ENCODE measurements at regions not wholly inside any gene's neighbourhood (a gene's known extent, or its start where the extent isn't known, plus 50 kb on each side); places are given as distances from the start of the nearest gene placed in this dataset.

- Histone ChIP-seq H3K36me3 (ENCODE audit: control insufficient read depth in 2 of 2, insufficient read depth in 2 of 2, low read length in 1 of 2) (no peaks in the 10 kb centered on the region), H3K27me3 (ENCODE audit: control insufficient read depth in 1 of 2, insufficient read depth in 2 of 2, low read length in 2 of 2) (no peaks in the 10 kb centered on the region), H3K27ac (ENCODE audit: low read depth in 2 of 2, low read length in 1 of 2) (no peak overlapping the region), H3K4me1 (ENCODE audit: control insufficient read depth in 2 of 2, insufficient read depth in 2 of 2, low read length in 1 of 2) (no peaks in the 10 kb centered on the region), H3K9me3 (ENCODE audit: control insufficient read depth in 2 of 2, insufficient read depth in 1 of 2, low read depth in 1 of 2, low read length in 1 of 2) (peaks cover 0 to 3% of the 10 kb centered on the region in 2 donors), H3K4me3 (ENCODE audit: low read depth in 1 of 2, low read length in 2 of 2) (no peak overlapping the region)
- 67 to 71% methylated on average over 3 of the region's 3 CpGs for WGBS, 2 donors
These were observed 174.8 kb downstream of the EN1 start for GRCh38 chr2:118672571-118673158.

- no peaks in the 10 kb centered on the region for H3K27me3 ChIP-seq (ENCODE audit: control insufficient read depth in 1 of 2, insufficient read depth in 2 of 2, low read length in 2 of 2)
- no peak overlapping the region for H3K27ac ChIP-seq (ENCODE audit: low read depth in 2 of 2, low read length in 1 of 2)
- peaks cover 0 to 3% of the 10 kb centered on the region in 2 donors for H3K9me3 ChIP-seq (ENCODE audit: control insufficient read depth in 2 of 2, insufficient read depth in 1 of 2, low read depth in 1 of 2, low read length in 1 of 2)
- WGBS, 2 donors = 68 to 77% methylated on average over 5 of the region's 5 CpGs
- no peaks in the 10 kb centered on the region for H3K4me1 ChIP-seq (ENCODE audit: control insufficient read depth in 2 of 2, insufficient read depth in 2 of 2, low read length in 1 of 2)
- no peaks in the 10 kb centered on the region for H3K36me3 ChIP-seq (ENCODE audit: control insufficient read depth in 2 of 2, insufficient read depth in 2 of 2, low read length in 1 of 2)
- no peak overlapping the region for H3K4me3 ChIP-seq (ENCODE audit: low read depth in 1 of 2, low read length in 2 of 2)
These were observed 175.6 kb downstream of the EN1 start for GRCh38 chr2:118671701-118672454.

GRCh38 chr2:118670838-118671237 is 176.6 kb downstream of the EN1 start:
- Histone ChIP-seq H3K27ac (ENCODE audit: low read depth in 2 of 2, low read length in 1 of 2) (no peak overlapping the region), H3K27me3 (ENCODE audit: control insufficient read depth in 1 of 2, insufficient read depth in 2 of 2, low read length in 2 of 2) (no peaks in the 10 kb centered on the region), H3K36me3 (ENCODE audit: control insufficient read depth in 2 of 2, insufficient read depth in 2 of 2, low read length in 1 of 2) (no peaks in the 10 kb centered on the region), H3K4me1 (ENCODE audit: control insufficient read depth in 2 of 2, insufficient read depth in 2 of 2, low read length in 1 of 2) (no peaks in the 10 kb centered on the region), H3K9me3 (ENCODE audit: control insufficient read depth in 2 of 2, insufficient read depth in 1 of 2, low read depth in 1 of 2, low read length in 1 of 2) (peaks cover 0 to 3% of the 10 kb centered on the region in 2 donors), H3K4me3 (ENCODE audit: low read depth in 1 of 2, low read length in 2 of 2) (no peak overlapping the region)
- WGBS, 2 donors = 48 to 53% methylated on average over 6 of the region's 6 CpGs

GRCh38 chr2:118670276-118670675 is 177.2 kb downstream of the EN1 start:
- 57 to 68% methylated on average over 2 of the region's 2 CpGs for WGBS, 2 donors
- Histone ChIP-seq H3K36me3 (ENCODE audit: control insufficient read depth in 2 of 2, insufficient read depth in 2 of 2, low read length in 1 of 2) (no peaks in the 10 kb centered on the region), H3K4me3 (ENCODE audit: low read depth in 1 of 2, low read length in 2 of 2) (no peak overlapping the region), H3K27ac (ENCODE audit: low read depth in 2 of 2, low read length in 1 of 2) (no peak overlapping the region), H3K9me3 (ENCODE audit: control insufficient read depth in 2 of 2, insufficient read depth in 1 of 2, low read depth in 1 of 2, low read length in 1 of 2) (peaks cover 0 to 3% of the 10 kb centered on the region in 2 donors), H3K27me3 (ENCODE audit: control insufficient read depth in 1 of 2, insufficient read depth in 2 of 2, low read length in 2 of 2) (no peaks in the 10 kb centered on the region), H3K4me1 (ENCODE audit: control insufficient read depth in 2 of 2, insufficient read depth in 2 of 2, low read length in 1 of 2) (no peaks in the 10 kb centered on the region)

GRCh38 chr2:118669654-118670053 is 177.8 kb downstream of the EN1 start:
- no peaks in the 10 kb centered on the region for H3K36me3 ChIP-seq (ENCODE audit: control insufficient read depth in 2 of 2, insufficient read depth in 2 of 2, low read length in 1 of 2)

GRCh38 chr2:118668431-118669424 is 178.7 kb downstream of the EN1 start:
- 34 to 48% methylated on average over 9 of the region's 9 CpGs for WGBS, 2 donors
- Histone ChIP-seq H3K4me3 (ENCODE audit: low read depth in 1 of 2, low read length in 2 of 2) (no peak overlapping the region), H3K9me3 (ENCODE audit: control insufficient read depth in 2 of 2, insufficient read depth in 1 of 2, low read depth in 1 of 2, low read length in 1 of 2) (peaks cover 0 to 3% of the 10 kb centered on the region in 2 donors), H3K4me1 (ENCODE audit: control insufficient read depth in 2 of 2, insufficient read depth in 2 of 2, low read length in 1 of 2) (no peaks in the 10 kb centered on the region), H3K36me3 (ENCODE audit: control insufficient read depth in 2 of 2, insufficient read depth in 2 of 2, low read length in 1 of 2) (no peaks in the 10 kb centered on the region), H3K27me3 (ENCODE audit: control insufficient read depth in 1 of 2, insufficient read depth in 2 of 2, low read length in 2 of 2) (no peaks in the 10 kb centered on the region), H3K27ac (ENCODE audit: low read depth in 2 of 2, low read length in 1 of 2) (no peak overlapping the region)

More at GRCh38 chr2:118669654-118670053, 177.8 kb downstream of the EN1 start:
- Histone ChIP-seq H3K27ac (ENCODE audit: low read depth in 2 of 2, low read length in 1 of 2) (no peak overlapping the region), H3K9me3 (ENCODE audit: control insufficient read depth in 2 of 2, insufficient read depth in 1 of 2, low read depth in 1 of 2, low read length in 1 of 2) (peaks cover 0 to 3% of the 10 kb centered on the region in 2 donors), H3K4me1 (ENCODE audit: control insufficient read depth in 2 of 2, insufficient read depth in 2 of 2, low read length in 1 of 2) (no peaks in the 10 kb centered on the region), H3K27me3 (ENCODE audit: control insufficient read depth in 1 of 2, insufficient read depth in 2 of 2, low read length in 2 of 2) (no peaks in the 10 kb centered on the region), H3K4me3 (ENCODE audit: low read depth in 1 of 2, low read length in 2 of 2) (no peak overlapping the region)

GRCh38 chr2:118667964-118668363 is 179.5 kb downstream of the EN1 start:
- no peaks in the 10 kb centered on the region for H3K4me1 ChIP-seq (ENCODE audit: control insufficient read depth in 2 of 2, insufficient read depth in 2 of 2, low read length in 1 of 2)
- WGBS, 2 donors = 83 to 89% methylated on average over 6 of the region's 6 CpGs
- no peak overlapping the region for H3K27ac ChIP-seq (ENCODE audit: low read depth in 2 of 2, low read length in 1 of 2)
- H3K36me3 ChIP-seq (ENCODE audit: control insufficient read depth in 2 of 2, insufficient read depth in 2 of 2, low read length in 1 of 2) = no peaks in the 10 kb centered on the region
- no peaks in the 10 kb centered on the region for H3K27me3 ChIP-seq (ENCODE audit: control insufficient read depth in 1 of 2, insufficient read depth in 2 of 2, low read length in 2 of 2)
- peaks cover 0 to 3% of the 10 kb centered on the region in 2 donors for H3K9me3 ChIP-seq (ENCODE audit: control insufficient read depth in 2 of 2, insufficient read depth in 1 of 2, low read depth in 1 of 2, low read length in 1 of 2)
- H3K4me3 ChIP-seq (ENCODE audit: low read depth in 1 of 2, low read length in 2 of 2) = no peak overlapping the region

GRCh38 chr2:118667348-118667747 is 180.1 kb downstream of the EN1 start:
- H3K9me3 ChIP-seq (ENCODE audit: control insufficient read depth in 2 of 2, insufficient read depth in 1 of 2, low read depth in 1 of 2, low read length in 1 of 2) = no peaks in the 10 kb centered on the region
- 77 to 79% methylated on average over 2 of the region's 2 CpGs for WGBS, 2 donors
- no peaks in the 10 kb centered on the region for H3K36me3 ChIP-seq (ENCODE audit: control insufficient read depth in 2 of 2, insufficient read depth in 2 of 2, low read length in 1 of 2)
- no peaks in the 10 kb centered on the region for H3K4me1 ChIP-seq (ENCODE audit: control insufficient read depth in 2 of 2, insufficient read depth in 2 of 2, low read length in 1 of 2)
- H3K4me3 ChIP-seq (ENCODE audit: low read depth in 1 of 2, low read length in 2 of 2) = no peak overlapping the region
- no peaks in the 10 kb centered on the region for H3K27me3 ChIP-seq (ENCODE audit: control insufficient read depth in 1 of 2, insufficient read depth in 2 of 2, low read length in 2 of 2)
- no peak overlapping the region for H3K27ac ChIP-seq (ENCODE audit: low read depth in 2 of 2, low read length in 1 of 2)

- Histone ChIP-seq H3K36me3 (ENCODE audit: control insufficient read depth in 2 of 2, insufficient read depth in 2 of 2, low read length in 1 of 2) (no peaks in the 10 kb centered on the region), H3K9me3 (ENCODE audit: control insufficient read depth in 2 of 2, insufficient read depth in 1 of 2, low read depth in 1 of 2, low read length in 1 of 2) (no peaks in the 10 kb centered on the region), H3K27ac (ENCODE audit: low read depth in 2 of 2, low read length in 1 of 2) (no peak overlapping the region), H3K4me1 (ENCODE audit: control insufficient read depth in 2 of 2, insufficient read depth in 2 of 2, low read length in 1 of 2) (no peaks in the 10 kb centered on the region), H3K4me3 (ENCODE audit: low read depth in 1 of 2, low read length in 2 of 2) (no peak overlapping the region), H3K27me3 (ENCODE audit: control insufficient read depth in 1 of 2, insufficient read depth in 2 of 2, low read length in 2 of 2) (no peaks in the 10 kb centered on the region)
- WGBS, 2 donors = 77 to 79% methylated on average over 4 of the region's 4 CpGs
These were observed 181.5 kb downstream of the EN1 start for GRCh38 chr2:118665784-118666529.
